ENCODE measurements at regions not wholly inside any gene's neighbourhood (a gene's known extent, or its start where the extent isn't known, plus 50 kb on each side); places are given as distances from the start of the nearest gene placed in this dataset.
"Not testable (repeated sequence)": the region's sequence is repeated elsewhere in the genome, so short reads cannot be mapped to it uniquely, and the experiment has no call there.

- intact Hi-C loops (cut with DNase I), result loop anchor here (5.0 kb wide), 1 partner anchor 283 kb away; the partner anchor contains the start of gene ITGA8
- peak; percentile 89 for ATAC-seq (ENCODE audit: poor library complexity)
- no peak for DNase-seq
Measured at GRCh38 chr10:15433850-15434537, 62.9 kb upstream of the FAM171A1 start.

GRCh38 chr10:15432266-15432665, 61.2 kb upstream of the FAM171A1 start:
- DNase-seq, result no peak
- ATAC-seq (ENCODE audit: poor library complexity), result no peak
- intact Hi-C loops (cut with DNase I), result loop anchor here (5.0 kb wide), 1 partner anchor 285 kb away; the partner anchor contains the start of gene ITGA8

- intact Hi-C loops (cut with DNase I), result loop anchor here (5.0 kb wide), 1 partner anchor 286 kb away; the partner anchor contains the start of gene ITGA8
- ATAC-seq (ENCODE audit: poor library complexity) (no peak), DNase-seq (no peak)
Measured at GRCh38 chr10:15430969-15431771, 60.1 kb upstream of the FAM171A1 start.

- DNase-seq, result no peak
- no peak for ATAC-seq (ENCODE audit: poor library complexity)
- intact Hi-C loops (cut with DNase I), result no loop called here
Measured at GRCh38 chr10:15428681-15429080, 57.6 kb upstream of the FAM171A1 start.

- no peak for DNase-seq
- intact Hi-C loops (cut with DNase I), result no loop called here
- no peak for ATAC-seq (ENCODE audit: poor library complexity)
Measured at GRCh38 chr10:15427843-15428414, 56.8 kb upstream of the FAM171A1 start.

GRCh38 chr10:15426558-15426957, 55.5 kb upstream of the FAM171A1 start:
- ATAC-seq (ENCODE audit: poor library complexity) (no peak), DNase-seq (no peak)
- intact Hi-C loops (cut with DNase I), result no loop called here

- ATAC-seq (ENCODE audit: poor library complexity), result no peak
- intact Hi-C loops (cut with DNase I), result no loop called here
- DNase-seq, result no peak
Measured at GRCh38 chr10:15426115-15426514, 55.0 kb upstream of the FAM171A1 start.

GRCh38 chr10:15421875-15422274, 50.8 kb upstream of the FAM171A1 start:
- intact Hi-C loops (cut with DNase I); ATAC-seq (ENCODE audit: poor library complexity); DNase-seq: not testable (repeated sequence)
